Right lobe of liver (tissue), 6 donors: ENCODE measurements at regions not wholly inside any gene's neighbourhood (a gene's known extent, or its start where the extent isn't known, plus 50 kb on each side); places are given as distances from the start of the nearest gene placed in this dataset.

Experiments
- ATAC-seq, 4 donors: fragments of 200-7000 bp; cut with Tn5 transposase; one replicate each; pipeline ENCODE4 v1.9.1; 2020; ENCODE audit warnings: mild to moderate bottlenecking in 4 of 4, moderate library complexity in 4 of 4
- DNase-seq, 3 donors: peaks; one replicate each; pipeline ENCODE4 v3.0.0-alpha.2; 2020
- H3K27ac ChIP-seq, 3 donors: fragments of 200-600 bp; one replicate each; pipeline ENCODE4 v1.8.0; 2022
- H3K27me3 ChIP-seq, 2 donors: fragments of 200-600 bp; one replicate each; pipeline ENCODE4 v1.8.0; 2022
- H3K36me3 ChIP-seq, 4 donors: fragments of 200-600 bp; sonication (generic) in 1 of 4; one replicate each; pipeline versions ENCODE4 v1.5.1 to v1.8.0; 2017 to 2022; ENCODE audit warnings: control low read depth in 1 of 4
- H3K4me1 ChIP-seq, 4 donors: fragments of 200-600 bp; sonication (generic) in 1 of 4; one replicate each; pipeline versions ENCODE4 v1.5.1 to v1.8.0; 2017 to 2022; ENCODE audit warnings: control low read depth in 1 of 4
- H3K4me3 ChIP-seq, 3 donors: fragments of 200-600 bp; one replicate each; pipeline ENCODE4 v1.8.0; 2022
- H3K9me3 ChIP-seq, 4 donors: fragments of 200-600 bp; sonication (generic) in 1 of 4; one replicate each; pipeline versions ENCODE4 v1.5.1 to v1.8.0; 2017 to 2022; ENCODE audit warnings: control low read depth in 1 of 4
- CTCF ChIP-seq, 4 donors: fragments of 200-600 bp in 3 of 4; fragments of 450-650 bp in 1 of 4; IDR thresholded peaks; one replicate each; pipeline versions ENCODE4 v1.5.1 to v1.8.0; 2016 to 2022; ENCODE audit warnings: antibody characterized with exemption in 4 of 4, mild to moderate bottlenecking in 2 of 4
- POLR2A ChIP-seq: fragments of 450-650 bp; IDR thresholded peaks from one replicate; pipeline ENCODE4 v1.6.1; 2017; ENCODE audit warnings: antibody characterized with exemption, mild to moderate bottlenecking
- WGBS: methylation state at CpG from one replicate; pipeline ENCODE4 v1.1.6; 2018; ENCODE audit warnings: low coverage, low lambda C conversion rate; ENCODE audit not compliant: insufficient coverage; ENCODE audit errors: missing lambda C conversion rate; 5-methylcytosine and 5-hydroxymethylcytosine counted together
- intact Hi-C, 2 donors: fragments of 100-400 bp; cut with DNase I; formaldehyde crosslinking; loops; one replicate each; pipeline versions ENCODE4 v1.11.2 to v1.14.1; 2022
- donor health status: DM: no; HTN: yes; CAD: no.
- donor health status: DM: no; HTN: no; CAD: no.
- donor health status: DM: no; HTN: no; CAD: no.
- donor health status: DM: no; HTN: yes; CAD: no.
- donor health status: DM: no; HTN: yes; CAD: no.

GRCh38 chr18:73805991-73806390 lies 341.6 kb downstream of the FBXO15 start:
- H3K27ac ChIP-seq: no peak overlapping the region
- no peak for TF ChIP-seq POLR2A
- TF ChIP-seq CTCF (IDR thresholded peaks at IDR 0.05): no peak
- DNase-seq: no peak
- no peaks in the 10 kb centered on the region for H3K4me1 ChIP-seq
- no peaks in the 10 kb centered on the region for H3K36me3 ChIP-seq
- intact Hi-C loops: no loop called here
- H3K4me3 ChIP-seq: no peak overlapping the region
- H3K9me3 ChIP-seq: no peaks in the 10 kb centered on the region
- WGBS: 43% methylated on average over 3 of the region's 3 CpGs
- no peaks in the 10 kb centered on the region for H3K27me3 ChIP-seq
- ATAC-seq: no peak

- TF ChIP-seq POLR2A: no peak
- TF ChIP-seq CTCF (IDR thresholded peaks at IDR 0.05): no peak
- ATAC-seq (no peak), DNase-seq (no peak)
- intact Hi-C loops: no loop called here
- Histone ChIP-seq H3K4me1 (no peaks in the 10 kb centered on the region), H3K27ac (no peak overlapping the region), H3K4me3 (no peak overlapping the region), H3K27me3 (no peaks in the 10 kb centered on the region), H3K9me3 (no peaks in the 10 kb centered on the region), H3K36me3 (no peaks in the 10 kb centered on the region)
- 38% methylated on average over 3 of the region's 3 CpGs for WGBS
Measured at GRCh38 chr18:73797419-73797818, 350.2 kb downstream of the FBXO15 start.

- no peaks in the 10 kb centered on the region for H3K4me1 ChIP-seq
- H3K36me3 ChIP-seq: no peaks in the 10 kb centered on the region
- H3K27me3 ChIP-seq: no peaks in the 10 kb centered on the region
- H3K27ac ChIP-seq: no peak overlapping the region
- H3K4me3 ChIP-seq: no peak overlapping the region
- TF ChIP-seq CTCF (IDR thresholded peaks at IDR 0.05) (no peak), POLR2A (no peak)
- DNase-seq (no peak), ATAC-seq (no peak)
- WGBS: 11% methylated on average over 3 of the region's 3 CpGs
- H3K9me3 ChIP-seq: no peaks in the 10 kb centered on the region
- intact Hi-C loops: no loop called here
Measured at GRCh38 chr18:73793386-73793785, 354.2 kb downstream of the FBXO15 start.

GRCh38 chr18:73791081-73791480 lies 356.6 kb downstream of the FBXO15 start:
- no peak overlapping the region for H3K4me3 ChIP-seq
- TF ChIP-seq CTCF (IDR thresholded peaks at IDR 0.05) (no peak), POLR2A (no peak)
- 23% methylated on average over 4 of the region's 4 CpGs for WGBS
- intact Hi-C loops: no loop called here
- H3K27ac ChIP-seq: no peak overlapping the region
- no peaks in the 10 kb centered on the region for H3K36me3 ChIP-seq
- DNase-seq (no peak), ATAC-seq (no peak)
- no peaks in the 10 kb centered on the region for H3K9me3 ChIP-seq
- no peaks in the 10 kb centered on the region for H3K27me3 ChIP-seq
- no peaks in the 10 kb centered on the region for H3K4me1 ChIP-seq

GRCh38 chr18:73790587-73790986 lies 357.0 kb downstream of the FBXO15 start:
- ATAC-seq (no peak), DNase-seq (no peak)
- intact Hi-C loops: no loop called here
- no peaks in the 10 kb centered on the region for H3K4me1 ChIP-seq
- no peaks in the 10 kb centered on the region for H3K27me3 ChIP-seq
- H3K9me3 ChIP-seq: no peaks in the 10 kb centered on the region
- WGBS: 33% methylated on average over 1 of the region's 1 CpG
- TF ChIP-seq POLR2A (no peak), CTCF (IDR thresholded peaks at IDR 0.05) (no peak)
- no peak overlapping the region for H3K27ac ChIP-seq
- no peaks in the 10 kb centered on the region for H3K36me3 ChIP-seq
- H3K4me3 ChIP-seq: no peak overlapping the region
